ENCODE measurements at regions not wholly inside any gene's neighbourhood (a gene's known extent, or its start where the extent isn't known, plus 50 kb on each side); places are given as distances from the start of the nearest gene placed in this dataset.

GRCh38 chr1:29501227-29501976 lies 265.1 kb downstream of the PTPRU start:
- DNase-seq, result no peak

GRCh38 chr1:29500651-29501050 lies 264.3 kb downstream of the PTPRU start:
- DNase-seq, result no peak

GRCh38 chr1:29500041-29500440 lies 263.7 kb downstream of the PTPRU start:
- no peak for DNase-seq

- DNase-seq, result no peak
These were observed 262.9 kb downstream of the PTPRU start for GRCh38 chr1:29499104-29499650.

GRCh38 chr1:29498126-29499103 lies 262.1 kb downstream of the PTPRU start:
- peak; percentile 50 for DNase-seq

- DNase-seq, result no peak
These were observed 261.2 kb downstream of the PTPRU start for GRCh38 chr1:29497395-29498125.

- no peak for DNase-seq
These were observed 260.4 kb downstream of the PTPRU start for GRCh38 chr1:29496701-29497100.

- DNase-seq, result no peak
These were observed 254.0 kb downstream of the PTPRU start for GRCh38 chr1:29490204-29490934.

GRCh38 chr1:29489471-29489870 lies 253.1 kb downstream of the PTPRU start:
- DNase-seq, result no peak

GRCh38 chr1:29488794-29489311 lies 252.5 kb downstream of the PTPRU start:
- DNase-seq, result no peak

- no peak for DNase-seq
These were observed 251.9 kb downstream of the PTPRU start for GRCh38 chr1:29488086-29488793.

GRCh38 chr1:29487291-29487690 lies 251.0 kb downstream of the PTPRU start:
- DNase-seq, result no peak

- no peak for DNase-seq
These were observed 249.0 kb downstream of the PTPRU start for GRCh38 chr1:29485096-29485925.

- DNase-seq, result no peak
These were observed 246.7 kb downstream of the PTPRU start for GRCh38 chr1:29482991-29483390.

GRCh38 chr1:29482064-29482463 lies 245.7 kb downstream of the PTPRU start:
- no peak for DNase-seq

- no peak for DNase-seq
These were observed 244.7 kb downstream of the PTPRU start for GRCh38 chr1:29481031-29481430.

GRCh38 chr1:29478879-29479278 lies 242.6 kb downstream of the PTPRU start:
- no peak for DNase-seq

GRCh38 chr1:29478151-29478791 lies 241.9 kb downstream of the PTPRU start:
- DNase-seq, result no peak

- no peak for DNase-seq
These were observed 239.0 kb downstream of the PTPRU start for GRCh38 chr1:29475326-29475725.
